ENCODE measurements at regions not wholly inside any gene's neighbourhood (a gene's known extent, or its start where the extent isn't known, plus 50 kb on each side); places are given as distances from the start of the nearest gene placed in this dataset.
"Not testable (repeated sequence)": the region's sequence is repeated elsewhere in the genome, so short reads cannot be mapped to it uniquely, and the experiment has no call there.

GRCh38 chr13:18943273-18943672 lies 238.4 kb downstream of the TUBA3C start:
- Mint-ChIP-seq H3K36me3 (ENCODE audit: low read depth) (no peaks in the 10 kb centered on the region), H3K27me3 (peaks cover under 1% of the 10 kb centered on the region), H3K27ac (no peak overlapping the region), H3K4me1 (no peaks in the 10 kb centered on the region), H3K9me3 (no peaks in the 10 kb centered on the region), H3K4me3 (no peak overlapping the region)
- no peak for ATAC-seq (replicated peaks)

DNA sequence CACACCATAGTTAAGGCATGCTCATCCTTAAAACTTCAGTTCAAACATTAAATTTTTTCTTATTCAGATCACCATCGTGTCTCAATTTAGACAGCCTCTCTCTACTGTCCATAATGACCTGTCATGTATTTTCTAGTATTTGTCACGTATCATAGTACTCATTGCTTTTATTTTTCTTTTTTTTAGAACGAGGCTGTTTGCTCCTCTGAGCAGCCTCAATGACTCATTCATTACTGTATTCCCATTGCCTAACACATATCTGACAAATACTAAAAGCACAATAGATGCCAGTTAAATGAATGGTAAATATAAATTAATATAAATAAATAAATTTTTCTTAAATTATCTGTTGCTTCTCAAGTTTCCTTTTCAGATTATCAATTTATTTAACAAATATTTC lies 245.5 kb downstream of the TUBA3C start:
- Mint-ChIP-seq H3K4me1 (no peaks in the 10 kb centered on the region), H3K4me3 (no peak overlapping the region), H3K27me3 (peaks cover 15% of the 10 kb centered on the region), H3K27ac (no peak overlapping the region), H3K9me3 (no peaks in the 10 kb centered on the region), H3K36me3 (ENCODE audit: low read depth) (no peaks in the 10 kb centered on the region)
- no peak for ATAC-seq (replicated peaks)

DNA sequence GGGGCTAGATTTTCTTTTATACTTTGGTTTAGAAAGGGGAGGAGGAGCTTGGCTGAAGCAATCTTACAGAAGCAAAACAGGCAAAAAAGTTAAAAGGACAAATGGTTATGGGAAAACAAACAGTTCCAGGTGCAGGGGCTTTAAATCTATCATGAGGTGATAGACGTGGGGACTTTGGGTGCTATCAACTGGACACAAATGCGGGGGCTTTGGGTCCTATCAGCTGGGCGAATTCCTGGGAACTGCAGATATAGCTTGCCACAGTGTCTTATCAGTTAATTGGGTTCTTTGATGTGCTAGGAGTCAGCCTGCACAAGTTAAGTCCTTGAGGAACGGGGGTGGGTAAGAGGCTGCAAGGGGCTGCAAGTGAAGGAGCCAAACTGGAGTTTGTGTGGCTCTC lies 260.6 kb downstream of the TUBA3C start:
- peaks cover 9% of the 10 kb centered on the region for H3K27me3 Mint-ChIP-seq
- no peaks in the 10 kb centered on the region for H3K4me1 Mint-ChIP-seq
- H3K4me3 Mint-ChIP-seq, result no peak overlapping the region
- H3K27ac Mint-ChIP-seq, result no peak overlapping the region
- H3K36me3 Mint-ChIP-seq (ENCODE audit: low read depth), result no peaks in the 10 kb centered on the region
- no peak for ATAC-seq (replicated peaks)
- H3K9me3 Mint-ChIP-seq, result no peaks in the 10 kb centered on the region

DNA sequence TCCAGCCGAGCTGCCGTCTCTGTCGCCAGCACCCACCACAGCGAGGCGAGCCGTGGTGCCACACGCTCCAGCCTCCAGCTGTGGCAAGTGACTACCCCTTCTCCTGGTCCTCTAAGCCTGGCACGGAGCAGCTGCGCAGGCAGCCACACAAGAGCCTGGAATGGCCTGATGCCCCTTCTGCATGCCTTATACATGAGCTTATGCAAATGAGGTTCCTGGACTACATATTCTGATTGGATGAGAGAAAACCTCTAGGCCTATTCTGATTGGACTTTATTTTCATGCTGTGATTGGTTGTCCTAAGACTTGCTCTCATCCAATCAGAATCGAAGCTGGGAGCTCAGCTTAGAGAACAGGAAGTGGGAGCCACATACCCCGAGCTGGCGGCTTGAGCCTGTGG lies 276.5 kb downstream of the TUBA3C start:
- H3K36me3 Mint-ChIP-seq (ENCODE audit: low read depth); ATAC-seq (replicated peaks): not testable (repeated sequence)
- H3K9me3 Mint-ChIP-seq, result peaks cover 17% of the 10 kb centered on the region

GRCh38 chr13:18895411-18895810 lies 286.2 kb downstream of the TUBA3C start:
- not testable (repeated sequence) for H3K27me3 Mint-ChIP-seq

More for the DNA sequence above, 276.5 kb downstream of the TUBA3C start:
- not testable (repeated sequence) for H3K4me1 Mint-ChIP-seq, H3K4me3 Mint-ChIP-seq, H3K27me3 Mint-ChIP-seq, H3K27ac Mint-ChIP-seq

GRCh38 chr13:18891242-18891641 lies 290.4 kb downstream of the TUBA3C start:
- H3K27me3 Mint-ChIP-seq; H3K36me3 Mint-ChIP-seq (ENCODE audit: low read depth); H3K4me3 Mint-ChIP-seq; H3K9me3 Mint-ChIP-seq; ATAC-seq (replicated peaks); H3K4me1 Mint-ChIP-seq; H3K27ac Mint-ChIP-seq: not testable (repeated sequence)

More at GRCh38 chr13:18895411-18895810, 286.2 kb downstream of the TUBA3C start:
- H3K9me3 Mint-ChIP-seq; H3K36me3 Mint-ChIP-seq (ENCODE audit: low read depth); ATAC-seq (replicated peaks); H3K27ac Mint-ChIP-seq; H3K4me1 Mint-ChIP-seq; H3K4me3 Mint-ChIP-seq: not testable (repeated sequence)

DNA sequence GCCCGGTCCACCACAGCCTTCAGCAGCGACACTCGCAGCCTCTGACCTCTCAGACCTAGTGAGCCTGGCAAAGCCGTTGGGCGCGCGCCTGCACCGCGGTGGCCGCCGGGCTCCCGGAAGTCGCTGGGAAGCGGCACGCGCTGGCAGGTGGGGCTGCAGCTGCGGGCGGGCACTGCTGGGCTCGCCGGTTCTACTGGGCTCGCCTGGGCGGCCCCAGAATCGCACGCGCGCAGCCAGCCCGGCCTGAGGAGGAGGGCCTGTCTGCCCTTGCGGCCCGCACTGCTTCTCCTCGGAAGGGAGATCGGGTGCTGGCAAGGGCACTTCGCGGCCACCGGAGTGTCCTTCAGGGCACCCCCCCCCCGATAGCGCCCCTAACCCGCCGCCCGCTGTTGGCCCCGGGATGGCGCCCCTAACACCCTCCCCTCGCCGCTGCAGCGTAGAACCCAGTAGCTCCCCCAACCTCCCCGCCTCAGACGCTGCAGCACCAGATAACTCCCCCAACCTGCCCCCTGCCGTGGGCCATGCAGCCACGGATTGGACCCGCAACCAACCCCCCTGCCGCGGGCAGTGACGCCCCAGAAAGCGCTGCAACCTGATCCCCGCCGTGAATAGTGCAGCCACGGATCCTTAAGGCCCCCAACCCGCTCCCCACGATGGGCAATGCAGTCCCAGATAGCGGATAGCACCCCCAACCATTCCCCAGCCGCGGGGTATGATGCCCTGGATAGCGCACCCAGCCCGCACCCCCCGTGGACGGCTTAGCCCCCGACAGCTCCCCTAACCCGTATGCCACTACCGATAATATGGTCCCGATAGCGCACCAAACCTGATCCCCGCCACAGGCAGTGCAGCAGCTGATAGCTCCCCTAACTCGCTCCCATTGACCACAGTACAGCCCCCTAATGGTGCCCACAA lies 306.5 kb downstream of the TUBA3C start:
- H3K4me1 Mint-ChIP-seq; ATAC-seq (replicated peaks); H3K4me3 Mint-ChIP-seq; H3K36me3 Mint-ChIP-seq (ENCODE audit: low read depth); H3K27ac Mint-ChIP-seq; H3K9me3 Mint-ChIP-seq: not testable (repeated sequence)
- H3K27me3 Mint-ChIP-seq, result peaks cover 11% of the 10 kb centered on the region

GRCh38 chr13:18870557-18870956 lies 311.1 kb downstream of the TUBA3C start:
- not testable (repeated sequence) for H3K27ac Mint-ChIP-seq; H3K4me1 Mint-ChIP-seq; H3K9me3 Mint-ChIP-seq; ATAC-seq (replicated peaks); H3K4me3 Mint-ChIP-seq; H3K36me3 Mint-ChIP-seq (ENCODE audit: low read depth); H3K27me3 Mint-ChIP-seq

DNA sequence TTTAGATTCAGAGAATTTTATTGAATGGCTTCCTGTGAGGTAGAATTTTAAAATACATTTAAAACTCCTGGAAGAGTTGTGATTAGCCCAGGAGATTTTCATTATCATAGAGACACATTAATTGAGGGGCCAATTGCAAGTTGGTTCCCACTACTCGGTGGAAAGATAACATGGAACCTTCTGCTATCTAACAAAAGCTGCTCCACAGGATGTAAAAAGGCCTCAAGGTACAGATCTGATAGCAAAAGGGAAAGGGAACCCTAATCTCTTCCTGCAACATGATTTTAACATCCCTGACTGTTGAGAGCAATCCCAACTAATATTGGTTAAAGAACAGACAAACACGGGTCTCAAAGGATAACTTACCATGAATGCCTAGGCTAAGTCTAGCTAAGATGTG lies 312.3 kb downstream of the TUBA3C start:
- H3K9me3 Mint-ChIP-seq; ATAC-seq (replicated peaks); H3K4me3 Mint-ChIP-seq; H3K27ac Mint-ChIP-seq; H3K27me3 Mint-ChIP-seq; H3K4me1 Mint-ChIP-seq; H3K36me3 Mint-ChIP-seq (ENCODE audit: low read depth): not testable (repeated sequence)

- not testable (repeated sequence) for ATAC-seq (replicated peaks); H3K27me3 Mint-ChIP-seq; H3K4me1 Mint-ChIP-seq; H3K9me3 Mint-ChIP-seq; H3K27ac Mint-ChIP-seq; H3K36me3 Mint-ChIP-seq (ENCODE audit: low read depth); H3K4me3 Mint-ChIP-seq
These were observed 343.5 kb downstream of the TUBA3C start for GRCh38 chr13:18837986-18838629.

DNA sequence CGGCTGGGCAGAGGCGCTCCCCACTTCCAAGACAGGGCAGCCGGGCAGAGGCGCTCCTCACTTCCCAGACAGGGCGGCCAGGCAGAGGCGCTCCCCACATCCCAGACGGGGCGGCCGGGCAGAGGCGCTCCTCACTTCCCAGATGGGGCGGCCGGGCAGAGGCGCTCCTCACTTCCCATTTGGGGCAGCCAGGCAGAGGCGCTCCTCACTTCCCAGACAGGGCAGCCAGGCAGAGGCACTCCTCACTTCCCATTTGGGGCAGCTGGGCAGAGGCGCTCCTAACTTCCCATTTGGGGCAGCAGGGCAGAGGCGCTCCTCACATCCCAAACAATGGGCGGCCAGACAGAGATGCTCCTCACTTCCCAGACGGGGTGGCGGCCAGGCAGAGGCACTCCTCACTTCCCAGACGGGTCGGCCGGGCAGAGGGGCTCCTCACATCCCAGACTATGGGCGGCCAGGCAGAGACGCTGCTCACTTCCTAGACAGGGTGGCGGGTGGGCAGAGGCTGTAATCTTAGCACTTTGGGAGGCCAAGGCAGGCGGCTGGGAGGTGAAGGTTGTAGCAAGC lies 344.4 kb downstream of the TUBA3C start:
- H3K27ac Mint-ChIP-seq; H3K4me1 Mint-ChIP-seq; H3K4me3 Mint-ChIP-seq; H3K9me3 Mint-ChIP-seq; H3K36me3 Mint-ChIP-seq (ENCODE audit: low read depth); H3K27me3 Mint-ChIP-seq; ATAC-seq (replicated peaks): not testable (repeated sequence)

GRCh38 chr13:18836371-18837178 lies 345.0 kb downstream of the TUBA3C start:
- not testable (repeated sequence) for H3K4me3 Mint-ChIP-seq; H3K27ac Mint-ChIP-seq; H3K9me3 Mint-ChIP-seq; H3K4me1 Mint-ChIP-seq; H3K36me3 Mint-ChIP-seq (ENCODE audit: low read depth); H3K27me3 Mint-ChIP-seq; ATAC-seq (replicated peaks)

GRCh38 chr13:18835754-18836153 lies 345.9 kb downstream of the TUBA3C start:
- not testable (repeated sequence) for ATAC-seq (replicated peaks); H3K4me1 Mint-ChIP-seq; H3K27me3 Mint-ChIP-seq; H3K4me3 Mint-ChIP-seq; H3K9me3 Mint-ChIP-seq; H3K27ac Mint-ChIP-seq; H3K36me3 Mint-ChIP-seq (ENCODE audit: low read depth)

GRCh38 chr13:18824678-18825077 lies 356.9 kb downstream of the TUBA3C start:
- not testable (repeated sequence) for H3K9me3 Mint-ChIP-seq; H3K27me3 Mint-ChIP-seq; H3K4me3 Mint-ChIP-seq; ATAC-seq (replicated peaks); H3K36me3 Mint-ChIP-seq (ENCODE audit: low read depth); H3K4me1 Mint-ChIP-seq; H3K27ac Mint-ChIP-seq

Measured in activated T-helper 17 cell treated with anti-CD3 and anti-CD28 coated beads, Interleukin-2, amount 50 U/mL, for 72 hours (primary cell).